GM23338 (cell line): ENCODE measurements at regions not wholly inside any gene's neighbourhood (a gene's known extent, or its start where the extent isn't known, plus 50 kb on each side); places are given as distances from the start of the nearest gene placed in this dataset.

Experiments used
- CTCF ChIP-seq, 2 experiments: fragments of 200-600 bp in 1 of 2; sonication (generic) in 1 of 2; conservative IDR thresholded peaks; 2 replicates each; pipeline versions ENCODE4 v1.5.1 to v1.6.1; 2016 to 2017; ENCODE audit warnings: antibody characterized with exemption in 2 of 2, low read depth in 2 of 2, mild to moderate bottlenecking in 2 of 2, moderate library complexity in 1 of 2
- JUNB ChIP-seq: IDR thresholded peaks from one replicate; pipeline ENCODE4 v1.6.1; 2016; ENCODE audit warnings: antibody characterized with exemption; ENCODE audit not compliant: unreplicated experiment
- STAT1 ChIP-seq: IDR thresholded peaks from one replicate; pipeline ENCODE4 v1.6.1; 2016; ENCODE audit warnings: antibody characterized with exemption; ENCODE audit not compliant: unreplicated experiment
- ZNF331 ChIP-seq: fragments of 250-450 bp; sonication (Bioruptor Pico); IDR thresholded peaks from 2 replicates; pipeline ENCODE4 v1.5.0; 2020; ENCODE audit warnings: low read depth, mild to moderate bottlenecking, moderate library complexity
- TF ChIP-seq, protein P1 (sequence below): fragments of 250-450 bp; sonication (Bioruptor Pico); IDR thresholded peaks from 2 replicates; pipeline ENCODE4 v1.5.0; 2020; ENCODE audit warnings: mild to moderate bottlenecking, moderate library complexity
- TF ChIP-seq, protein P2 (sequence below): IDR thresholded peaks from one replicate; pipeline ENCODE4 v1.6.1; 2018; ENCODE audit warnings: antibody characterized with exemption; ENCODE audit not compliant: unreplicated experiment

DNA sequence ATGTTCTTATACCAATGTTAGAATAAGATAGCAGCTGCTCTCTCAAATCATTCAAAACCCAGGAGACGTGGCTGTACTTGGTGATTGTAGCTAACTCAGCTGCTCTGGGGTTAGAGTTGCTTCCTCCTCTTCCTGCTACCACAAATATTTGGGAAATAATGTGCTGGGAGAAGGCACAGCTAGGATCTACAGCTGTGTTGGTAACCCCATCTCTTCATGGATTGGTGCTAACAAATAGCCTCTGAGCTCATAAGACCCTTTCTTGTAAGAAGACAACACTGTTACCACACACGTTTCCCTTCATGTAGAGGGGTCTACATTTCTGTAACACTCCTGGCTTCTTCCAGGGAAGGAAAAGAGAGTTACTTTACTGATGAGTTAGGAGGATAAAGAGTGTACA is 911.0 kb upstream of the CITED2 start (continued):
- TF ChIP-seq, protein P1, sequence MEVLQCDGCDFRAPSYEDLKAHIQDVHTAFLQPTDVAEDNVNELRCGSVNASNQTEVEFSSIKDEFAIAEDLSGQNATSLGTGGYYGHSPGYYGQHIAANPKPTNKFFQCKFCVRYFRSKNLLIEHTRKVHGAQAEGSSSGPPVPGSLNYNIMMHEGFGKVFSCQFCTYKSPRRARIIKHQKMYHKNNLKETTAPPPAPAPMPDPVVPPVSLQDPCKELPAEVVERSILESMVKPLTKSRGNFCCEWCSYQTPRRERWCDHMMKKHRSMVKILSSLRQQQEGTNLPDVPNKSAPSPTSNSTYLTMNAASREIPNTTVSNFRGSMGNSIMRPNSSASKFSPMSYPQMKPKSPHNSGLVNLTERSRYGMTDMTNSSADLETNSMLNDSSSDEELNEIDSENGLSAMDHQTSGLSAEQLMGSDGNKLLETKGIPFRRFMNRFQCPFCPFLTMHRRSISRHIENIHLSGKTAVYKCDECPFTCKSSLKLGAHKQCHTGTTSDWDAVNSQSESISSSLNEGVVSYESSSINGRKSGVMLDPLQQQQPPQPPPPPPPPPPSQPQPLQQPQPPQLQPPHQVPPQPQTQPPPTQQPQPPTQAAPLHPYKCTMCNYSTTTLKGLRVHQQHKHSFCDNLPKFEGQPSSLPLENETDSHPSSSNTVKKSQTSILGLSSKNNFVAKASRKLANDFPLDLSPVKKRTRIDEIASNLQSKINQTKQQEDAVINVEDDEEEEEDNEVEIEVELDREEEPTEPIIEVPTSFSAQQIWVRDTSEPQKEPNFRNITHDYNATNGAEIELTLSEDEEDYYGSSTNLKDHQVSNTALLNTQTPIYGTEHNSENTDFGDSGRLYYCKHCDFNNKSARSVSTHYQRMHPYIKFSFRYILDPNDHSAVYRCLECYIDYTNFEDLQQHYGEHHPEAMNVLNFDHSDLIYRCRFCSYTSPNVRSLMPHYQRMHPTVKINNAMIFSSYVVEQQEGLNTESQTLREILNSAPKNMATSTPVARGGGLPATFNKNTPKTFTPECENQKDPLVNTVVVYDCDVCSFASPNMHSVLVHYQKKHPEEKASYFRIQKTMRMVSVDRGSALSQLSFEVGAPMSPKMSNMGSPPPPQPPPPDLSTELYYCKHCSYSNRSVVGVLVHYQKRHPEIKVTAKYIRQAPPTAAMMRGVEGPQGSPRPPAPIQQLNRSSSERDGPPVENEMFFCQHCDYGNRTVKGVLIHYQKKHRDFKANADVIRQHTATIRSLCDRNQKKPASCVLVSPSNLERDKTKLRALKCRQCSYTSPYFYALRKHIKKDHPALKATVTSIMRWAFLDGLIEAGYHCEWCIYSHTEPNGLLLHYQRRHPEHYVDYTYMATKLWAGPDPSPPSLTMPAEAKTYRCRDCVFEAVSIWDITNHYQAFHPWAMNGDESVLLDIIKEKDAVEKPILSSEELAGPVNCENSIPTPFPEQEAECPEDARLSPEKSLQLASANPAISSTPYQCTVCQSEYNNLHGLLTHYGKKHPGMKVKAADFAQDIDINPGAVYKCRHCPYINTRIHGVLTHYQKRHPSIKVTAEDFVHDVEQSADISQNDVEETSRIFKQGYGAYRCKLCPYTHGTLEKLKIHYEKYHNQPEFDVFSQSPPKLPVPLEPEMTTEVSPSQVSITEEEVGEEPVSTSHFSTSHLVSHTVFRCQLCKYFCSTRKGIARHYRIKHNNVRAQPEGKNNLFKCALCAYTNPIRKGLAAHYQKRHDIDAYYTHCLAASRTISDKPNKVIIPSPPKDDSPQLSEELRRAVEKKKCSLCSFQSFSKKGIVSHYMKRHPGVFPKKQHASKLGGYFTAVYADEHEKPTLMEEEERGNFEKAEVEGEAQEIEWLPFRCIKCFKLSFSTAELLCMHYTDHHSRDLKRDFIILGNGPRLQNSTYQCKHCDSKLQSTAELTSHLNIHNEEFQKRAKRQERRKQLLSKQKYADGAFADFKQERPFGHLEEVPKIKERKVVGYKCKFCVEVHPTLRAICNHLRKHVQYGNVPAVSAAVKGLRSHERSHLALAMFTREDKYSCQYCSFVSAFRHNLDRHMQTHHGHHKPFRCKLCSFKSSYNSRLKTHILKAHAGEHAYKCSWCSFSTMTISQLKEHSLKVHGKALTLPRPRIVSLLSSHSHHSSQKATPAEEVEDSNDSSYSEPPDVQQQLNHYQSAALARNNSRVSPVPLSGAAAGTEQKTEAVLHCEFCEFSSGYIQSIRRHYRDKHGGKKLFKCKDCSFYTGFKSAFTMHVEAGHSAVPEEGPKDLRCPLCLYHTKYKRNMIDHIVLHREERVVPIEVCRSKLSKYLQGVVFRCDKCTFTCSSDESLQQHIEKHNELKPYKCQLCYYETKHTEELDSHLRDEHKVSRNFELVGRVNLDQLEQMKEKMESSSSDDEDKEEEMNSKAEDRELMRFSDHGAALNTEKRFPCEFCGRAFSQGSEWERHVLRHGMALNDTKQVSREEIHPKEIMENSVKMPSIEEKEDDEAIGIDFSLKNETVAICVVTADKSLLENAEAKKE (CRISPR knock-in tag) = no peak
- TF ChIP-seq CTCF (conservative IDR thresholded peaks at IDR 0.05; ENCODE audit: low read depth in 2 of 2) (no peak), STAT1 (no peak), ZNF331 (CRISPR knock-in tag) (no peak), JUNB (no peak)
- TF ChIP-seq, protein P2, sequence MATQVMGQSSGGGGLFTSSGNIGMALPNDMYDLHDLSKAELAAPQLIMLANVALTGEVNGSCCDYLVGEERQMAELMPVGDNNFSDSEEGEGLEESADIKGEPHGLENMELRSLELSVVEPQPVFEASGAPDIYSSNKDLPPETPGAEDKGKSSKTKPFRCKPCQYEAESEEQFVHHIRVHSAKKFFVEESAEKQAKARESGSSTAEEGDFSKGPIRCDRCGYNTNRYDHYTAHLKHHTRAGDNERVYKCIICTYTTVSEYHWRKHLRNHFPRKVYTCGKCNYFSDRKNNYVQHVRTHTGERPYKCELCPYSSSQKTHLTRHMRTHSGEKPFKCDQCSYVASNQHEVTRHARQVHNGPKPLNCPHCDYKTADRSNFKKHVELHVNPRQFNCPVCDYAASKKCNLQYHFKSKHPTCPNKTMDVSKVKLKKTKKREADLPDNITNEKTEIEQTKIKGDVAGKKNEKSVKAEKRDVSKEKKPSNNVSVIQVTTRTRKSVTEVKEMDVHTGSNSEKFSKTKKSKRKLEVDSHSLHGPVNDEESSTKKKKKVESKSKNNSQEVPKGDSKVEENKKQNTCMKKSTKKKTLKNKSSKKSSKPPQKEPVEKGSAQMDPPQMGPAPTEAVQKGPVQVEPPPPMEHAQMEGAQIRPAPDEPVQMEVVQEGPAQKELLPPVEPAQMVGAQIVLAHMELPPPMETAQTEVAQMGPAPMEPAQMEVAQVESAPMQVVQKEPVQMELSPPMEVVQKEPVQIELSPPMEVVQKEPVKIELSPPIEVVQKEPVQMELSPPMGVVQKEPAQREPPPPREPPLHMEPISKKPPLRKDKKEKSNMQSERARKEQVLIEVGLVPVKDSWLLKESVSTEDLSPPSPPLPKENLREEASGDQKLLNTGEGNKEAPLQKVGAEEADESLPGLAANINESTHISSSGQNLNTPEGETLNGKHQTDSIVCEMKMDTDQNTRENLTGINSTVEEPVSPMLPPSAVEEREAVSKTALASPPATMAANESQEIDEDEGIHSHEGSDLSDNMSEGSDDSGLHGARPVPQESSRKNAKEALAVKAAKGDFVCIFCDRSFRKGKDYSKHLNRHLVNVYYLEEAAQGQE = no peak
